SW 1271 (cell line): ENCODE measurements at regions not wholly inside any gene's neighbourhood (a gene's known extent, or its start where the extent isn't known, plus 50 kb on each side); places are given as distances from the start of the nearest gene placed in this dataset.

Experiments
- DNase-seq, 2 experiments: peaks; one replicate each; lab custom pipeline; 2025; lab: John Stamatoyannopoulos, UW

DNA sequence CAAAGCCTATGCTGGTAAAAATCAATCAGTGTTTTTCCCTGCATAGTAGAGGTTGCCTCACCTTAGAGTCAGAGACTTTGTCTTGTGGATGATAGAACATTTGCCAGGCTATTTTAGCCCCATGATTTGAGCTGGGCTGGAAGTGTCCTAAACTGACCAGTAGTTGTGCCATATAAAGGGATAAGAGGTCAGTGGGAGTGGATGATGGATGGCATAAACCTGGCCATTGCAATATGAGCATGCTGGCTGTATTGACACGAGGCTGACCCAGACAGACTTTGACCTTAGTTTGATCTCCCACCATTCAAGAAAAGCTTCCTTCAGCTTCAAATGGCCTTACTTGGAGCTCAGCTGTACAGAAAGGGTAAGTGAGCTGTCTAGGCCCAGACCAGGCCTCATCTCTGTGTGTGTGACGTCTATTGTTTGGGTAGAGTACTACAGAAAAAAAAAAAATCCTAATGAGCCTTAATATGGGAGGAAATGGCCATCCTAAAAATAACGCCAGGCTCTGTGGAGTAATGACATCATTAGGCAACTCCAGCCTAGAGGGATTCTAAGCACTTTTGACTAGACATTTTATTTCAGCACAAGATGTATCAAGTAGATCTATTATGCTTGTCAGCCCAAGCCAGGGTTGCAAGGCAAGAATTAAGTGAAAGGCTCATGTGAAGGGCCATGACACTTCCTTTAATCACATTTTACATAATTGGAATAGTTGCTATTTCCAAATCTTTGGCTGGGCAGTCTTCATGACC, 51.3 kb upstream of the CADM1 start:
- DNase-seq, result no peak
